AG04449 (cell line): ENCODE measurements at regions not wholly inside any gene's neighbourhood (a gene's known extent, or its start where the extent isn't known, plus 50 kb on each side); places are given as distances from the start of the nearest gene placed in this dataset.
"Not testable (repeated sequence)": the region's sequence is repeated elsewhere in the genome, so short reads cannot be mapped to it uniquely, and the experiment has no call there.

Experiments
- CTCF ChIA-PET: fragments of 350-600 bp; formaldehyde crosslinking; extraction: SDS; loops from one replicate; lab custom pipeline; 2021; ENCODE audit warnings: antibody characterized with exemption; lab: Yijun Ruan, JAX
- POLR2A ChIA-PET: fragments of 400-600, 350-600 bp; formaldehyde crosslinking; extraction: SDS; loops from one replicate; lab custom pipeline; 2020; ENCODE audit warnings: antibody characterized with exemption, inconsistent platforms; lab: Yijun Ruan, JAX
- DNase-seq: peaks from one replicate; pipeline ENCODE4 v3.0.0-alpha.2; 2010; ENCODE audit warnings: low read depth, low spot score
- H3K4me3 ChIP-seq: 2 replicates; pipeline ENCODE4 v1.5.1; 2011; ENCODE audit warnings: low read depth, mild to moderate bottlenecking, control low read depth, low read length
- TF ChIP-seq, protein P1 (sequence below): IDR thresholded peaks from one replicate; pipeline ENCODE4 v1.5.1; 2011; ENCODE audit warnings: mild to moderate bottlenecking, moderate library complexity, low read length, control low read depth, inconsistent platforms; ENCODE audit not compliant: insufficient read depth; ENCODE audit errors: missing control alignments

DNA sequence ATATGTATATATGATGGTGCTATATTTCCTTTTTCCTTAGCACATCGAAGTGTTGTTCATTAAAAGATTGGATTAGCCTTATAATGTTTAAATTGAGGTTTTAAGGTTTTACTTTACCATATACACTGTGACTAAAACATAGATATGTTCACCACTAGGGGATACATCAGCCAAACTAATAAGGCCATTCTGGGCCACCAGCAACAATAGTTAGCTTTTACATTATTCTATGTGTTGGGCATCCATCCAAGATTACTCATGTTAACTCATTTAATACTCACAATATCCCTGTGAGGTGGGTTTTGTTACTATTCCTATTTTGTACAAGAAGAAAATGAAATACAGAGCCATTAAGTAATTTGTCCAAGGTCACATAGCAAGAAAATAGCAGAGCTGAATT is 202.6 kb upstream of the AVPR1A start:
- CTCF ChIA-PET: no interaction called here
- H3K4me3 ChIP-seq: no peak overlapping the region
- DNase-seq: no peak
- POLR2A ChIA-PET: no interaction called here
- TF ChIP-seq, protein P1, sequence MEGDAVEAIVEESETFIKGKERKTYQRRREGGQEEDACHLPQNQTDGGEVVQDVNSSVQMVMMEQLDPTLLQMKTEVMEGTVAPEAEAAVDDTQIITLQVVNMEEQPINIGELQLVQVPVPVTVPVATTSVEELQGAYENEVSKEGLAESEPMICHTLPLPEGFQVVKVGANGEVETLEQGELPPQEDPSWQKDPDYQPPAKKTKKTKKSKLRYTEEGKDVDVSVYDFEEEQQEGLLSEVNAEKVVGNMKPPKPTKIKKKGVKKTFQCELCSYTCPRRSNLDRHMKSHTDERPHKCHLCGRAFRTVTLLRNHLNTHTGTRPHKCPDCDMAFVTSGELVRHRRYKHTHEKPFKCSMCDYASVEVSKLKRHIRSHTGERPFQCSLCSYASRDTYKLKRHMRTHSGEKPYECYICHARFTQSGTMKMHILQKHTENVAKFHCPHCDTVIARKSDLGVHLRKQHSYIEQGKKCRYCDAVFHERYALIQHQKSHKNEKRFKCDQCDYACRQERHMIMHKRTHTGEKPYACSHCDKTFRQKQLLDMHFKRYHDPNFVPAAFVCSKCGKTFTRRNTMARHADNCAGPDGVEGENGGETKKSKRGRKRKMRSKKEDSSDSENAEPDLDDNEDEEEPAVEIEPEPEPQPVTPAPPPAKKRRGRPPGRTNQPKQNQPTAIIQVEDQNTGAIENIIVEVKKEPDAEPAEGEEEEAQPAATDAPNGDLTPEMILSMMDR: no peak

- TF ChIP-seq, protein P1: no peak
- ChIA-PET POLR2A (no interaction called here), CTCF (no interaction called here)
- no peak for DNase-seq
- H3K4me3 ChIP-seq: no peak overlapping the region
Measured at GRCh38 chr12:63351370-63351769, 200.4 kb upstream of the AVPR1A start.

- ChIA-PET CTCF (no interaction called here), POLR2A (no interaction called here)
- DNase-seq: no peak
- TF ChIP-seq, protein P1: no peak
- no peak overlapping the region for H3K4me3 ChIP-seq
Measured at GRCh38 chr12:63348556-63348955, 197.6 kb upstream of the AVPR1A start.

DNA sequence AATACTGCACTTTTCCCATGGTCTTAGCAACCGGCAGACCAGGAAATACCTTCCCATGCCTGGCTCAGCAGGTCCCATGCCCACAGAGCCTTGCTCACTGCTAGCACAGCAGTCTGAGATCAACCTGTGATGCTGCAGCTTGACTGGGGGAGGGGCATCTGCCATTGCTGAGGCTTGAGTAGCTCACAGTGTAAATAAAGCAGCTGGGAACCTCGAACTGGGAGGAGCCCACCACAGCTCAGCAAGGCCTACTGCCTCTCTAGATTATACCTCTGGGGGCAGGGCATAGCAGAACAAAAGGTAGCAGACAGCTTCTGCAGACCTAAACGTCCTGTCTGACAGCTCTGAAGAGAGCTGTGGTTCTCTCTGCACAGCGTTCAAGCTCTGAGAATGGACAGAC is 186.2 kb upstream of the AVPR1A start:
- POLR2A ChIA-PET, CTCF ChIA-PET, DNase-seq, H3K4me3 ChIP-seq: not testable (repeated sequence)

DNA sequence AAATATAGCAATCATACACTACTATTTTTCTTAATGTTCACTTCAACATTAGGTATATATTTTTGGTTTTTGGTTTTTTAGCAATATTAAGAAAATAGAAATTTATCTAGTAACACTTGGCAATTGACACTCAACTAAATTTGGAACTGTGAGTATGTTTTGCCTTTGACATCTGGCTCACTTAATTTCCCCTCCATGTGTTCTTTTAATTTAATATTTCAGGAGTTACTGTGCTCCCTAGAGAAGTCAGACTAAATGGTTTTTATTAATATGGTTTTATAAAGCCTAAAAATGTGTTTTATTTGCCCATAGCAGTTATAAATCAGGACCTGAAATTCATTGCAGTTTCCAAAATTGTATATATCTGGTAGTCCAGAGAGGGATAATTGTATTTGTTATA is 175.3 kb upstream of the AVPR1A start:
- H3K4me3 ChIP-seq: no peak overlapping the region
- CTCF ChIA-PET: no interaction called here
- POLR2A ChIA-PET: no interaction called here
- no peak for DNase-seq
- TF ChIP-seq, protein P1: no peak

DNA sequence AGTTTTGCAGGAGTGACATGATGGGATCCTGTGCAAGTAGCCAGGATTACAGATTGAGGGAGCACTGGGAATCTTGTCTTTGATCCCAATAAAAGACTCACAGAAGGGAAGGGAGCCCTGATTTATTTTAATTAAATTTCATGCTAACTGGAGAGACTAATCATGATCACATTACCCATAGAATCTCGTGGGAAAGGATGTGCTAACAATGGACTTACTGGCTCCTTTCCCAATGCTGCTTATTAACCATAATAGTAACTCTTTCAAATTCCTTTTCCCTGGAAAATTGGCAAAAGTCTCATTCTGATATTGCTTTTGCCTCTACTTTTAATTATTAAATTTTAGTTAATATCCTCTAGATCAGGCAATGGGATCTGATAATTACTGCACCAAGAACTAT is 174.8 kb upstream of the AVPR1A start:
- CTCF ChIA-PET: no interaction called here
- DNase-seq: no peak
- TF ChIP-seq, protein P1: no peak
- H3K4me3 ChIP-seq: no peak overlapping the region
- POLR2A ChIA-PET: no interaction called here

DNA sequence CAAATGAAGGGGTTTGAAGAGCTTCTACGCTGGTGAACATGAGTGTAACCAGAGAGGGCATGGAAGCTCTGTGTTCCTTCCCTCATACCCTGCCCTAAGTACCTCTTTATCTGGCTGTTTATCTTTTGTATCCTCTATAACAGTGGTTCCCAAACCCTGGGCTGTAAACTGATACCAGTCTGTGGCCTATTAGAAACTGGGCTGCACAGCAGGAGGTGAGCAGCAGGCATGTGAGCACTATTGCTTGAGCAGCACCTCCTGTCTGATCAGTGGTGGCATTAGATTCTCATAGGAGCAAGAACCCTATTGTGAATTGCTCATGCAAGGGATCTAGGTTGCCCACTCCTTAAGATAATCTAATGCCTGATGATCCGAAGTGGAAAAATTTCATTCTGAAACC is 172.9 kb upstream of the AVPR1A start:
- ChIA-PET POLR2A (no interaction called here), CTCF (no interaction called here)
- TF ChIP-seq, protein P1: no peak
- no peak for DNase-seq
- no peak overlapping the region for H3K4me3 ChIP-seq
